A673 (cell line): ENCODE measurements at regions not wholly inside any gene's neighbourhood (a gene's known extent, or its start where the extent isn't known, plus 50 kb on each side); places are given as distances from the start of the nearest gene placed in this dataset.

Experiments used
- EZH2 ChIP-seq: fragments of 200-600 bp; sonication (generic); IDR thresholded peaks from 2 replicates; pipeline ENCODE4 v1.6.1; 2017; ENCODE audit warnings: borderline replicate concordance, low read depth, mild to moderate bottlenecking, mixed read lengths, antibody characterized with exemption, low read length; ENCODE audit not compliant: poor library complexity, severe bottlenecking
- TF ChIP-seq, protein P1 (sequence below): fragments of 300-800, 200-600 bp; sonication (generic); conservative IDR thresholded peaks from 2 replicates; pipeline ENCODE4 v1.5.1; 2017; ENCODE audit warnings: low read depth, mild to moderate bottlenecking, antibody characterized with exemption, low read length, moderate library complexity, mixed read lengths

DNA sequence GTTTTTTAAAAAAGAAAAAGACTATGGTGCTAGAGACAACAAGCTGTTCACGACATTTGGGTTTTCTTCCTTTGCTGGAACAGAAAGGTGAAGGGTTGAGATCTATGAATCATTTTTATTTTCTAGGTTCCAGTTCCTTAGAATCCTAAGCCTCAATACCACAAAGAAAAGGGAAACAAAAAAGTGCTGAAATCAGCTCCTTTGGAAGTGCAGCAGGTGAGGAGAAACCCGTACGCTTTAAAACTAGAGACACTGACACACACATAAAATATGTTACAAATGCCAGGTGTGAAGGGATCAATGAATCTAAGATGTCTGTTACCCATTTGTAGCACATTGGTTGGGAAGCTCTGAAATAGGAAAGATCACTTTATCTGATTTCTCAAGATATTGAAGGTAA lies 125.2 kb downstream of the AREG start:
- TF ChIP-seq, protein P1, sequence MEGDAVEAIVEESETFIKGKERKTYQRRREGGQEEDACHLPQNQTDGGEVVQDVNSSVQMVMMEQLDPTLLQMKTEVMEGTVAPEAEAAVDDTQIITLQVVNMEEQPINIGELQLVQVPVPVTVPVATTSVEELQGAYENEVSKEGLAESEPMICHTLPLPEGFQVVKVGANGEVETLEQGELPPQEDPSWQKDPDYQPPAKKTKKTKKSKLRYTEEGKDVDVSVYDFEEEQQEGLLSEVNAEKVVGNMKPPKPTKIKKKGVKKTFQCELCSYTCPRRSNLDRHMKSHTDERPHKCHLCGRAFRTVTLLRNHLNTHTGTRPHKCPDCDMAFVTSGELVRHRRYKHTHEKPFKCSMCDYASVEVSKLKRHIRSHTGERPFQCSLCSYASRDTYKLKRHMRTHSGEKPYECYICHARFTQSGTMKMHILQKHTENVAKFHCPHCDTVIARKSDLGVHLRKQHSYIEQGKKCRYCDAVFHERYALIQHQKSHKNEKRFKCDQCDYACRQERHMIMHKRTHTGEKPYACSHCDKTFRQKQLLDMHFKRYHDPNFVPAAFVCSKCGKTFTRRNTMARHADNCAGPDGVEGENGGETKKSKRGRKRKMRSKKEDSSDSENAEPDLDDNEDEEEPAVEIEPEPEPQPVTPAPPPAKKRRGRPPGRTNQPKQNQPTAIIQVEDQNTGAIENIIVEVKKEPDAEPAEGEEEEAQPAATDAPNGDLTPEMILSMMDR: no peak
- TF ChIP-seq EZH2: no peak
